ENCODE measurements at regions not wholly inside any gene's neighbourhood (a gene's known extent, or its start where the extent isn't known, plus 50 kb on each side); places are given as distances from the start of the nearest gene placed in this dataset.

DNA sequence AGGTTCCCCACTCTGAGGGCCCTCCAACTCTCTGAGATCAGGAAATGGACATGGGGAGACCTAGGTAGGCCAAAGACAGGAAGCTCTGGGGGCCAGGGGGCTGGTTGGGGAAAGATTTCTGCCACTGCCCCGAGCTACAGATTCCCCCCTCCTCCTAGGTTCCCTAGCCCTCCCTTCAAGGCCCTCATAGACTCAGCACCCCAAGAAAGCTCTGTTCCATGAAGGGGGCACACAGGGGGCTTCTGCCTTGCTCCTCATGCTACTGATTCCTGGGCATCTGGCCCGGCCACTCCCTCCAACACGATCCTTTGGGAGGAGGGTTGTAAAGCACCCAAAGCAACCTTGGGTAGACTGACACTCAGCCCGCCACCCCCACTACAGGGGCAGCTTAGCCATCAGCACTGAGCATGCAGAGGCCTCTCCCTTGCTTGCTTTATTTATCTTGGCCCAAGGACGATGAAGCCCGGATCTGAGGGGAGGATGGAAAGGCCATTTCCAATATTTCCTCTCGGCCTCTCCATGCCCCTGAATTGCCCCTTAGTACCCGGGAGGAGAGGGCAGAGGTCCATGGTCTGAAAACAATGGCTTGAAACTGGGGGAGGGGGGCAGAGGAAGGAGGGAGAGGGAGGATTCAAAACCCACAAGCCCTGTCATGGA, 146.7 kb downstream of the PJA1 start:
- Histone ChIP-seq H3K4me1 (ENCODE audit: control insufficient read depth in 1 of 2, insufficient read depth in 2 of 2, low read depth in 1 of 2, low read length in 1 of 2) (peaks cover 0 to 3% of the 10 kb centered on the region in 2 experiments; a peak in 1 of 4 replicates), H3K9ac (no peak overlapping the region), H3K9me3 (no peaks in the 10 kb centered on the region), H3K79me2 (ENCODE audit: insufficient read depth) (no peaks in the 10 kb centered on the region), H3K9me2 (no peaks in the 10 kb centered on the region), H3K36me3 (replicated peaks in 1 of 2; ENCODE audit: control insufficient read depth in 1 of 2, insufficient read depth in 2 of 2, low read length in 1 of 2) (no peaks in the 10 kb centered on the region), H3K4me3 (ENCODE audit: low read depth in 2 of 2, low read length in 1 of 2) (no peak overlapping the region), H3K27ac (ENCODE audit: low read depth in 2 of 2, low read length in 1 of 2) (no peak overlapping the region), H3K4me2 (no peak overlapping the region), H2AFZ (ENCODE audit: low read depth) (no peak overlapping the region), H4K20me1 (ENCODE audit: insufficient read depth) (no peaks in the 10 kb centered on the region), H3K27me3 (ENCODE audit: insufficient read depth) (no peaks in the 10 kb centered on the region; the same call in none of the 2 replicates), H3F3A (replicated peaks; ENCODE audit: insufficient read depth) (no peaks in the 10 kb centered on the region)
- DNase-seq: no peak
- ChIA-PET CTCF (no interaction called here), POLR2A (no interaction called here)
- TF ChIP-seq, protein P1, sequence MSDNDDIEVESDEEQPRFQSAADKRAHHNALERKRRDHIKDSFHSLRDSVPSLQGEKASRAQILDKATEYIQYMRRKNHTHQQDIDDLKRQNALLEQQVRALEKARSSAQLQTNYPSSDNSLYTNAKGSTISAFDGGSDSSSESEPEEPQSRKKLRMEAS (IDR thresholded peaks at IDR 0.05; ENCODE audit: low read depth): no peak
- TF ChIP-seq MXI1 (IDR thresholded peaks at IDR 0.05; ENCODE audit: low read depth, low read length) (no peak), YY1 (IDR thresholded peaks at IDR 0.05; ENCODE audit: low read depth) (no peak), ELF1 (IDR thresholded peaks at IDR 0.05) (no peak), TAF1 (IDR thresholded peaks at IDR 0.05; ENCODE audit: borderline replicate concordance, low read depth, low read length) (no peak), NRF1 (IDR thresholded peaks at IDR 0.05; ENCODE audit: low read depth, low read length) (no peak), FOXJ3 (CRISPR knock-in tag; IDR thresholded peaks at IDR 0.05) (no peak), GABPA (IDR thresholded peaks at IDR 0.05; ENCODE audit: low read depth) (no peak), SIN3A (IDR thresholded peaks at IDR 0.05; ENCODE audit: borderline replicate concordance, low read depth, low read length) (no peak), EZH2phosphoT487 (IDR thresholded peaks at IDR 0.05; ENCODE audit: borderline replicate concordance, low read depth) (no peak)
- TF ChIP-seq, protein P2, sequence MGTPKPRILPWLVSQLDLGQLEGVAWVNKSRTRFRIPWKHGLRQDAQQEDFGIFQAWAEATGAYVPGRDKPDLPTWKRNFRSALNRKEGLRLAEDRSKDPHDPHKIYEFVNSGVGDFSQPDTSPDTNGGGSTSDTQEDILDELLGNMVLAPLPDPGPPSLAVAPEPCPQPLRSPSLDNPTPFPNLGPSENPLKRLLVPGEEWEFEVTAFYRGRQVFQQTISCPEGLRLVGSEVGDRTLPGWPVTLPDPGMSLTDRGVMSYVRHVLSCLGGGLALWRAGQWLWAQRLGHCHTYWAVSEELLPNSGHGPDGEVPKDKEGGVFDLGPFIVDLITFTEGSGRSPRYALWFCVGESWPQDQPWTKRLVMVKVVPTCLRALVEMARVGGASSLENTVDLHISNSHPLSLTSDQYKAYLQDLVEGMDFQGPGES (IDR thresholded peaks at IDR 0.05; ENCODE audit: low read depth, low read length): no peak
- TF ChIP-seq, protein P3, sequence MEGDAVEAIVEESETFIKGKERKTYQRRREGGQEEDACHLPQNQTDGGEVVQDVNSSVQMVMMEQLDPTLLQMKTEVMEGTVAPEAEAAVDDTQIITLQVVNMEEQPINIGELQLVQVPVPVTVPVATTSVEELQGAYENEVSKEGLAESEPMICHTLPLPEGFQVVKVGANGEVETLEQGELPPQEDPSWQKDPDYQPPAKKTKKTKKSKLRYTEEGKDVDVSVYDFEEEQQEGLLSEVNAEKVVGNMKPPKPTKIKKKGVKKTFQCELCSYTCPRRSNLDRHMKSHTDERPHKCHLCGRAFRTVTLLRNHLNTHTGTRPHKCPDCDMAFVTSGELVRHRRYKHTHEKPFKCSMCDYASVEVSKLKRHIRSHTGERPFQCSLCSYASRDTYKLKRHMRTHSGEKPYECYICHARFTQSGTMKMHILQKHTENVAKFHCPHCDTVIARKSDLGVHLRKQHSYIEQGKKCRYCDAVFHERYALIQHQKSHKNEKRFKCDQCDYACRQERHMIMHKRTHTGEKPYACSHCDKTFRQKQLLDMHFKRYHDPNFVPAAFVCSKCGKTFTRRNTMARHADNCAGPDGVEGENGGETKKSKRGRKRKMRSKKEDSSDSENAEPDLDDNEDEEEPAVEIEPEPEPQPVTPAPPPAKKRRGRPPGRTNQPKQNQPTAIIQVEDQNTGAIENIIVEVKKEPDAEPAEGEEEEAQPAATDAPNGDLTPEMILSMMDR (IDR thresholded peaks at IDR 0.05): no peak
- TF ChIP-seq, protein P4, sequence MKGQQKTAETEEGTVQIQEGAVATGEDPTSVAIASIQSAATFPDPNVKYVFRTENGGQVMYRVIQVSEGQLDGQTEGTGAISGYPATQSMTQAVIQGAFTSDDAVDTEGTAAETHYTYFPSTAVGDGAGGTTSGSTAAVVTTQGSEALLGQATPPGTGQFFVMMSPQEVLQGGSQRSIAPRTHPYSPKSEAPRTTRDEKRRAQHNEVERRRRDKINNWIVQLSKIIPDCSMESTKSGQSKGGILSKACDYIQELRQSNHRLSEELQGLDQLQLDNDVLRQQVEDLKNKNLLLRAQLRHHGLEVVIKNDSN (IDR thresholded peaks at IDR 0.05; ENCODE audit: borderline replicate concordance, low read depth): no peak
- TF ChIP-seq, protein P5, sequence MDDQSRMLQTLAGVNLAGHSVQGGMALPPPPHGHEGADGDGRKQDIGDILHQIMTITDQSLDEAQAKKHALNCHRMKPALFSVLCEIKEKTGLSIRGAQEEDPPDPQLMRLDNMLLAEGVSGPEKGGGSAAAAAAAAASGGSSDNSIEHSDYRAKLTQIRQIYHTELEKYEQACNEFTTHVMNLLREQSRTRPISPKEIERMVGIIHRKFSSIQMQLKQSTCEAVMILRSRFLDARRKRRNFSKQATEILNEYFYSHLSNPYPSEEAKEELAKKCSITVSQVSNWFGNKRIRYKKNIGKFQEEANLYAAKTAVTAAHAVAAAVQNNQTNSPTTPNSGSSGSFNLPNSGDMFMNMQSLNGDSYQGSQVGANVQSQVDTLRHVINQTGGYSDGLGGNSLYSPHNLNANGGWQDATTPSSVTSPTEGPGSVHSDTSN (IDR thresholded peaks at IDR 0.05): no peak
- WGBS (ENCODE audit: low lambda C conversion rate): 42% methylated on average over 8 of the region's 8 CpGs

Data from SK-N-SH (cell line).